Mucosa of gallbladder (tissue), 1 donor: ENCODE measurements at regions not wholly inside any gene's neighbourhood (a gene's known extent, or its start where the extent isn't known, plus 50 kb on each side); places are given as distances from the start of the nearest gene placed in this dataset.

Experiments
- DNase-seq: peaks from one replicate; pipeline ENCODE4 v3.0.0-alpha.2; 2020; ENCODE audit warnings: low spot score
- donor health status: DM: no; HTN: no; CAD: no.

GRCh38 chr4:18285357-18285756 is 263.8 kb upstream of the LCORL start:
- DNase-seq, result no peak

GRCh38 chr4:18278244-18278643 is 256.7 kb upstream of the LCORL start:
- no peak for DNase-seq

- DNase-seq, result no peak
Measured at GRCh38 chr4:18262832-18263231, 241.3 kb upstream of the LCORL start.

- no peak for DNase-seq
Measured at GRCh38 chr4:18252052-18252451, 230.5 kb upstream of the LCORL start.

DNA sequence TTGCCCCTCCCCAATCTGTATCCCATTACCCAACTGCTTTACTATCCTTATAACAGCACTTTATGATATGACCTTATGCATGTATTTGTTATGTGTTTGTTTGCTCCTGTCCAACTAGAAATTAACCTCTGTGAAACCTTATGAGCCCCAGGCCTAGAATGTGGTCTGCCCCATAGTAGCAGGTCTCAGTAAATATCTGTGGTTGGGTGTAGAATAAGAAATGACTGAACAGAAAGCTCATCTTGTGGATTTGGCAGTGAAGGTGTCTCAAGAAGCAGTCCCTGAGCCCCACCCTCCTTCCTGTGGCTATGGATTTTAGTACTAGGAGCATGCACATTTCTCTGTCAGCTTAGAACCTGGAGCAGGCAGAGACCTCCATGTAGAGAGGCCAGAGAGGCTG is 229.0 kb upstream of the LCORL start:
- DNase-seq, result no peak

DNA sequence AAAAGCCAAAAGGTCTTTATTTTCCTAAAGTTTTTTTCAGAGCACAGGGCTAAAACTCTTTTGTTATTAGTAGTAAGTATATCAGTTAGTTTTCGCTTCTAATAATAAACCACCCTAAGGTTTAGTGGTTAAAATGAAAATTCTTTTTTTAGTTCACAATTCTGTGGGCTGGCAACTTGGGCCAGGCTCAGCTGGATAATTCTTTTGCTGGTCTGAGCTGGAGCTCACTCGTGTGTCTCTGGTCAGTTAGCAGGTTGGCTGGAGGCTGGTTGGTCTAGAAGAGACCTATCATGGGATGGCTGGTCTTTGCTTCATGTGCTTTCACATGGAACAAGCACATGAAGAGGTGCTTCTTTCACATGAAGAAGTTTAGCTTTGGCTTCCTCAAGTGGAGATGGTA is 227.1 kb upstream of the LCORL start:
- DNase-seq, result no peak

DNA sequence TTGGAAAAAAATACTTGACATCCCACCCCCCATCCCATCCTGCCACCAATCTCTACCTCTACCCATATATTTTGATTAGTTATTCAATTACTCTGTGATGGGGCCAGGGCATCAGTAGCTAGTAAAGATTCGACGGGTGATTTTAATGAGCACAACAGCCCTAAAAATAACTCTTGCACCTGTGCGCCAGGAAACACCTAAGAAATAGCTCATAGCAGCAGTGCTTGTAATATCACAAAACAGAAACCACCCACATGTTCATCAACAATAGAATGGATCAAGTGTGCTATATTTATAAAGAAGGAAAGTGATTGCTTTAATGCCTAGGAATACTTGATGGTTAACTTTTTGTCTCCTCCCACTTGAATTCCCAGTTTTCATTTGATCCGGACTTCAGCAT is 225.6 kb upstream of the LCORL start:
- no peak for DNase-seq

GRCh38 chr4:18242919-18243693 is 221.6 kb upstream of the LCORL start:
- no peak for DNase-seq

GRCh38 chr4:18241727-18242126 is 220.2 kb upstream of the LCORL start:
- DNase-seq, result no peak

DNA sequence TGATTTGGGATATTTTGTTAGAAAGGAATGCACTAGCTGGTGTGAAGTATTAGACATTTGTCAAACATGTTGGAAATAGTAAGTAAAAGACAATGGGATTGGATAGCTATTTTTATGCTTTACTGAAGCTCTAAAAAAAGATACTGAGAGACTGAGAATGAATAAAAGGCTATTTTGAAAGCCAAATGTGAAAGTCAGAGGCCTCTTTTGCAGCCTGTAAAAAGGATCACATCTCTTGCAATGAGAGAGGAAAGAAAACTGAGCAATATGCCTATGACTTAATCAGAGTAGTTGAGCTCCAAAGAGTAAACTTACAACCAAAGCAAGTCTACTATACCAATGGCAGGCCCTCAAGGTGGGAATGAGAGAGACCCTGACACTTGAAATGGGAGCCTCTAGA is 212.6 kb upstream of the LCORL start:
- DNase-seq, result no peak

GRCh38 chr4:18231726-18232125 is 210.2 kb upstream of the LCORL start:
- no peak for DNase-seq

GRCh38 chr4:18227880-18228279 is 206.3 kb upstream of the LCORL start:
- no peak for DNase-seq

DNA sequence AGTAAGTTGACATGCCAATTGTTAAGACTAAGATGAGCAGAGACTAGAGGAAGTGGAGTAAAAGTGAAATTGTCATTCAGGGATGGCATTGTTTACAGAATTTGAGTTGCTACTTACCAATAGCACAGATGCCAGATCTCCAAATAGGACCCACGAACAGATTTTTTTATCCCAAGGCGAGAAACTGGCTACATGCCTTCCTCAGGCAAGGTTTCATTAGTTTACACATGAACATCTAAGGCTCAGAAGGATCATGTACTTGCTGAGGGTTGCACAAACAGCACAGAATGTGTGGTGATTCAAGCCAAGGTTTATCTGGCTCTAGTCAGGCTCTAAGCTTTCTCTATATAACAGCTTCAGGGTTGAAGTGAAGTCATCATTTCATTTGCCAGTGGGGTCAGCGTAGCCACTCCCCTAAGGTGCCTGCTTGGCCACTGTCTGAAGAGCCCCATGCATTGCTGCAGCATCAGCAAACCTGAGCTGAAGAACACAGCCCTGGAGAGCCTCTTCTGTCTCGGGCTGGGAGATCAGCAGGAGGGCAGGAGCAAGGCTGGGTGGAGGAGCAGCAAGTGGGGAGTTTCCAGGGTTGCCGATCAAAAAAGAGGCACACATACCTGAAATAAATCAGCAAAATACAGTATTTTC is 193.0 kb upstream of the LCORL start:
- DNase-seq, result no peak

DNA sequence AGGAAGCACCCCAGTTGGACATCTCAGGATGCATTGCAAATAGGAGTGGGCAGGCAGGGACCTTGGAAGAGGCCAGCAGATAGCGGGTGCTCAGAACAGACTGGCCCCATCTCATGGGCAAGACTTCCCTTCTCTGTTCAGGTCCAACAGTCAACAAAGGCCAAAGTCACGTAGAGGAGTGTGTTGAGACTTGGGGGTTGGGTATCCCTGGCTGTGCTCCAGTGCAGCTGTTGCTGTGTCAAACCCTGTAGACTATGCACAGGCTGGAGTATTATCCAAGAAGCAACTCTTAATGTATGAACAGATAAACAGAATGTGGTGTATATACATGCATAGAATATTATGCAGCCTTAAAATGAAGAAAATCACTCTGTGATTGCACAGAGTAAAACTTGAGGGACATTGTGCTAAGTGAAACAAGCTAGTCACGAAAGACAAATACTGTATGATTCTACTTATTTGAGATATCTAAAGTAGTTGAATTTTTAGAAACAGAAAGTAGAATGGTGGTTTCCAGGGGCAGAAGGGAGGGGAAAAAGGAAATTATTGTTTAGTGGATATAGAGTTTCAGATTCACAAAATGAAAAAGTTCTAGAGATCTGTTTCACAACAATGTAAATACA is 192.1 kb upstream of the LCORL start:
- no peak for DNase-seq

DNA sequence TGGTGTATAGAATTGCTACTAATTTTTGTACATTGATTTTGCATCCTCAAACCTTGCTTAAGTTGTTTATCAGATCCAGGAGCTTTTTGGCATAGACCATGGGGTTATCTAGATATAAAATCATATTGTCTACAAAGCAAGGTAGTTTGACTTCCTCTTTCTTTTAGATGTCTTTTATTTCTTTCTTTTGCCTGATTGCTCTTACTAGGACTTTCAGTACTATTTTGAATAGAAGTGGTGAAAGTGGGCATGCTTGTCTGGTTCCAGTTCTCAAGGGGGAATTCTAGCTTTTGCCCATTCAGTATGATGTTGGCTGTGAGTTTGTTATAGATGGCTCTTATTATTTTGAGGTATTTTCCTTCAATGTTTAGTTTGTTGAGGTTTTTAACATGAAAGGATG is 187.9 kb upstream of the LCORL start:
- no peak for DNase-seq

GRCh38 chr4:18203966-18204365 is 182.4 kb upstream of the LCORL start:
- no peak for DNase-seq

- DNase-seq, result no peak
Measured at GRCh38 chr4:18202486-18202885, 180.9 kb upstream of the LCORL start.

DNA sequence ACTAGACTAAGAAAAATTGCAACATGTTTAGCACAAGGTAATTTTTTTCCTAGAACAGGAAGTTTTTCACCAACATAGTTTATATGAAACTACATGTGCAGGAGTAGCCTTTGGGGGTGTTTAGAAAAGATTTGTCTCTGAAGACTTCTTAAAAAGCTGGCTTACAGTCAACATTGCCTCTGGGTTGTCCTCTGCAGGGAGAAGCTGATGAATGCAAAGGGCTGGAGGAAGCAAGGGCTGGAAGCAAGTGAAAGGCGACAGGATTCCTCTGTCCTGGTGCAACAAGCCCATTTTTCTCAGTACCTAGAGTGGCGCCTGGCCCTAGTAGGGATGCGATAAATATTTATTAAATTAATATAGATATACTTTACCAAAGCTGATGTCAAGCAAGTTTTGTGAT is 180.3 kb upstream of the LCORL start:
- DNase-seq, result no peak

- no peak for DNase-seq
Measured at GRCh38 chr4:18198653-18199052, 177.1 kb upstream of the LCORL start.

DNA sequence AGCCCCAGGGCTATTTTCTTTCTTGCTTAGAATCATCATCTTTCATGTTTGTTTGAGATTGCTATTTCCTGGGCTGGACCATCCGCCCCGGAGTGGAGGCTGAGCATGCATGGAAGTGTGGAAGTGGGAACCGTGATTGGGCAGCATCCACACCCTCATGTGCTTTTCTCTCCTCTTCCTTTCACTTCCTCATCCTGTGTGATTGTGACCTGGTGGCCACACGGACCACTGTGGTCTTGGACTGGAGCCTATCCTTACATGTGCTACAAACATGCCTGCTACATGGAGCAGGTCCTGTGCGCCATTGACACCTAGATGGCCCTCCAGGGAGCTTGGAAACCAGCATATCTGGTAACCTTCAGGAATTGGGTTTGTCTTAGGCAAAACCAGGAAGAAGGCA is 175.9 kb upstream of the LCORL start:
- no peak for DNase-seq

DNA sequence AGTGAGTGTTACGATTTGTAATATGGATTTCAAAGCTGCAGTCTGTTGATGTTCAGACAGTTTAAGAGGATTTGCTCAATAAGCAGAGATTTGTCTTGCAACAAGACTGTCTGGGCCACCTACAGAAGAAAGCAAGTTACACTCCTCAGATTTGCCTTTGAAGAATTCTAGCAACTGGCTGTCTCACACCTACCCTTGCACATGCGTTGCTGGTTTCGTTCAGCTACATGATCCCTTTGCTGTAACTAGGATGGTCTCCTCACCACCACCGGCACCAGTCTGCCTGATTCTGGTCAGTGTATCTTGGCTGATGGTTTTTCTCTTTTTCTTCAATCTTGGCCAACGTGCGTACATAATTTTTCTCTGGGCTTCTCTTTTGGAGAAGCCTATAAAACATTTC is 172.7 kb upstream of the LCORL start:
- no peak for DNase-seq

- no peak for DNase-seq
Measured at GRCh38 chr4:18192901-18193300, 171.3 kb upstream of the LCORL start.

DNA sequence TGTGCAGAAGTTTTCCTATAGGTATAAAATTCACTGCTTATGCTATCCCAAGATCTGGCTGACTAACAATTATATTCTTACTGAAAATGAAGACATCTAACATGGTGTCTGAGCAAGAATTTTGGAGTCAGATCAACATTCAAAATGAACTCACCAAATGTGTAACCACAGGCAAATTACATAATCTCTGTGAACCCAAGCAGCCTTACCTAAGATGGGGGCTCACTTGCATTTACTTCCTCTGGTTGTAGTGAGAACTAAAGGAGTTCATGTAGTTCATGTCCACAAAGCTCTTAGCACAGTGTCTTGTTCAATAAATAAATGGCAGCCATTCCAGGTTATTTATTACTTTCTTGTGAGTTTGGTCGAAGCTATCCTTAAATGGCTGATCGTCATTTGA is 163.9 kb upstream of the LCORL start:
- DNase-seq, result no peak
